ENCODE measurements at regions not wholly inside any gene's neighbourhood (a gene's known extent, or its start where the extent isn't known, plus 50 kb on each side); places are given as distances from the start of the nearest gene placed in this dataset.

- no peak for TF ChIP-seq JUN (CRISPR knock-in tag; IDR thresholded peaks at IDR 0.05)
- TF ChIP-seq OVOL2 (CRISPR knock-in tag; IDR thresholded peaks at IDR 0.05; ENCODE audit: borderline replicate concordance), result no peak
- no peak for TF ChIP-seq NFE2L1 (CRISPR knock-in tag; IDR thresholded peaks at IDR 0.05)
- no peak for TF ChIP-seq ATF3 (CRISPR knock-in tag; conservative IDR thresholded peaks at IDR 0.05)
- no peak for TF ChIP-seq RELA (CRISPR knock-in tag; IDR thresholded peaks at IDR 0.05; ENCODE audit: borderline replicate concordance)
Observed at GRCh38 chr9:118640836-118641560, 728.2 kb downstream of the BRINP1 start.

Measured in WTC11 (cell line).